ENCODE measurements at regions not wholly inside any gene's neighbourhood (a gene's known extent, or its start where the extent isn't known, plus 50 kb on each side); places are given as distances from the start of the nearest gene placed in this dataset.

- TF ChIP-seq TAF1 (IDR thresholded peaks at IDR 0.05; ENCODE audit: borderline replicate concordance, insufficient read depth, low read length) (no peak), SIN3A (IDR thresholded peaks at IDR 0.05; ENCODE audit: borderline replicate concordance, insufficient read depth, low read length) (no peak), POLR2AphosphoS5 (IDR thresholded peaks at IDR 0.05; ENCODE audit: low read depth, low read length) (no peak), FOXP2 (optimal IDR thresholded peaks at IDR 0.05; ENCODE audit: borderline replicate concordance, extremely low read depth, extremely low read length, insufficient read depth) (no peak), REST (IDR thresholded peaks at IDR 0.05; ENCODE audit: insufficient read depth in 1 of 2, low read depth in 2 of 2, low read length in 2 of 2) (no peak)
These were observed 658.3 kb upstream of the RORB start for GRCh38 chr9:73838871-73839270.

GRCh38 chr9:73839471-73839870, 657.7 kb upstream of the RORB start:
- TF ChIP-seq TAF1 (IDR thresholded peaks at IDR 0.05; ENCODE audit: borderline replicate concordance, insufficient read depth, low read length) (no peak), REST (IDR thresholded peaks at IDR 0.05; ENCODE audit: insufficient read depth in 1 of 2, low read depth in 2 of 2, low read length in 2 of 2) (no peak), FOXP2 (optimal IDR thresholded peaks at IDR 0.05; ENCODE audit: borderline replicate concordance, extremely low read depth, extremely low read length, insufficient read depth) (no peak), SIN3A (IDR thresholded peaks at IDR 0.05; ENCODE audit: borderline replicate concordance, insufficient read depth, low read length) (no peak), POLR2AphosphoS5 (IDR thresholded peaks at IDR 0.05; ENCODE audit: low read depth, low read length) (no peak)

GRCh38 chr9:73841018-73841417, 656.1 kb upstream of the RORB start:
- no peak for TF ChIP-seq TAF1 (IDR thresholded peaks at IDR 0.05; ENCODE audit: borderline replicate concordance, insufficient read depth, low read length)

GRCh38 chr9:73844135-73844534, 653.0 kb upstream of the RORB start:
- TF ChIP-seq REST (IDR thresholded peaks at IDR 0.05; ENCODE audit: insufficient read depth in 1 of 2, low read depth in 2 of 2, low read length in 2 of 2) (no peak), SIN3A (IDR thresholded peaks at IDR 0.05; ENCODE audit: borderline replicate concordance, insufficient read depth, low read length) (no peak), FOXP2 (optimal IDR thresholded peaks at IDR 0.05; ENCODE audit: borderline replicate concordance, extremely low read depth, extremely low read length, insufficient read depth) (no peak), TAF1 (IDR thresholded peaks at IDR 0.05; ENCODE audit: borderline replicate concordance, insufficient read depth, low read length) (no peak), POLR2AphosphoS5 (IDR thresholded peaks at IDR 0.05; ENCODE audit: low read depth, low read length) (no peak)

GRCh38 chr9:73845539-73845938, 651.6 kb upstream of the RORB start:
- TF ChIP-seq SIN3A (IDR thresholded peaks at IDR 0.05; ENCODE audit: borderline replicate concordance, insufficient read depth, low read length) (no peak), TAF1 (IDR thresholded peaks at IDR 0.05; ENCODE audit: borderline replicate concordance, insufficient read depth, low read length) (no peak), REST (IDR thresholded peaks at IDR 0.05; ENCODE audit: insufficient read depth in 1 of 2, low read depth in 2 of 2, low read length in 2 of 2) (no peak), POLR2AphosphoS5 (IDR thresholded peaks at IDR 0.05; ENCODE audit: low read depth, low read length) (no peak)

Data from PFSK-1 (cell line).